LNCAP (cell line): ENCODE measurements at regions not wholly inside any gene's neighbourhood (a gene's known extent, or its start where the extent isn't known, plus 50 kb on each side); places are given as distances from the start of the nearest gene placed in this dataset.

Experiments
- CTCF ChIP-seq: fragments of 450-650 bp; IDR thresholded peaks from 2 replicates; pipeline ENCODE4 v1.5.1; 2017; ENCODE audit warnings: mild to moderate bottlenecking

- no peak for TF ChIP-seq CTCF
Observed at GRCh38 chr2:62286089-62286785, 90.3 kb downstream of the B3GNT2 start.

- TF ChIP-seq CTCF = no peak
Observed at GRCh38 chr2:62284980-62285379, 89.1 kb downstream of the B3GNT2 start.

- no peak for TF ChIP-seq CTCF
Observed at GRCh38 chr2:62284471-62284870, 88.6 kb downstream of the B3GNT2 start.

GRCh38 chr2:62283147-62283546, 87.2 kb downstream of the B3GNT2 start:
- TF ChIP-seq CTCF = no peak

- no peak for TF ChIP-seq CTCF
Observed at GRCh38 chr2:62281663-62282062, 85.7 kb downstream of the B3GNT2 start.

- TF ChIP-seq CTCF = no peak
Observed at GRCh38 chr2:62277688-62278087, 81.8 kb downstream of the B3GNT2 start.
